T-helper 2 cell treated with Interferon-gamma antibody and Interleukin-4, amounts not matched to agents 5 μg/mL and 100 μg/mL, for 36 hours (primary cell): ENCODE measurements at regions not wholly inside any gene's neighbourhood (a gene's known extent, or its start where the extent isn't known, plus 50 kb on each side); places are given as distances from the start of the nearest gene placed in this dataset.
A peak's percentile ranks its signal among the peaks of the same experiment; 100 is the strongest.

Experiments used
- DNase-seq: peaks from one replicate; pipeline ENCODE4 v3.0.0; 2021; ENCODE audit warnings: low spot score
- H3K27ac Mint-ChIP-seq: one replicate; pipeline ENCODE4 v1.8.0; 2021; ENCODE audit warnings: mild to moderate bottlenecking, mixed read lengths
- H3K27me3 Mint-ChIP-seq: one replicate; pipeline ENCODE4 v1.8.0; 2021; ENCODE audit warnings: low read depth, mixed read lengths
- H3K36me3 Mint-ChIP-seq: one replicate; pipeline ENCODE4 v1.8.0; 2021; ENCODE audit warnings: low read depth, mixed read lengths
- H3K4me1 Mint-ChIP-seq: one replicate; pipeline ENCODE4 v1.8.0; 2021; ENCODE audit warnings: low read depth, mixed read lengths
- H3K4me3 Mint-ChIP-seq: one replicate; pipeline ENCODE4 v1.8.0; 2022; ENCODE audit warnings: mild to moderate bottlenecking, moderate library complexity, mixed read lengths
- H3K9me3 Mint-ChIP-seq: one replicate; pipeline ENCODE4 v1.8.0; 2021; ENCODE audit warnings: mixed read lengths

GRCh38 chr4:180436361-180436760 is 1806.8 kb upstream of the TENM3 start:
- Mint-ChIP-seq H3K27ac (no peak overlapping the region), H3K36me3 (no peaks in the 10 kb centered on the region), H3K27me3 (no peaks in the 10 kb centered on the region), H3K4me3 (no peak overlapping the region), H3K4me1 (no peaks in the 10 kb centered on the region), H3K9me3 (peaks cover 5% of the 10 kb centered on the region)
- DNase-seq = no peak

- Mint-ChIP-seq H3K27ac (no peak overlapping the region), H3K36me3 (no peaks in the 10 kb centered on the region), H3K4me1 (no peaks in the 10 kb centered on the region), H3K27me3 (no peaks in the 10 kb centered on the region), H3K9me3 (peaks cover 5% of the 10 kb centered on the region), H3K4me3 (no peak overlapping the region)
- DNase-seq = no peak
These were observed 1805.6 kb upstream of the TENM3 start for GRCh38 chr4:180437601-180438000.

- Mint-ChIP-seq H3K36me3 (no peaks in the 10 kb centered on the region), H3K4me1 (no peaks in the 10 kb centered on the region), H3K27me3 (no peaks in the 10 kb centered on the region), H3K4me3 (no peak overlapping the region), H3K9me3 (no peaks in the 10 kb centered on the region), H3K27ac (no peak overlapping the region)
- DNase-seq = no peak
These were observed 1794.9 kb upstream of the TENM3 start for GRCh38 chr4:180448306-180448705.

GRCh38 chr4:180449395-180449956 is 1793.7 kb upstream of the TENM3 start:
- Mint-ChIP-seq H3K27me3 (no peaks in the 10 kb centered on the region), H3K9me3 (no peaks in the 10 kb centered on the region), H3K36me3 (no peaks in the 10 kb centered on the region), H3K4me3 (no peak overlapping the region), H3K4me1 (no peaks in the 10 kb centered on the region), H3K27ac (no peak overlapping the region)
- DNase-seq = no peak

- no peak for DNase-seq
- H3K27ac Mint-ChIP-seq = no peak overlapping the region
- H3K36me3 Mint-ChIP-seq = no peaks in the 10 kb centered on the region
- no peaks in the 10 kb centered on the region for H3K9me3 Mint-ChIP-seq
- H3K4me1 Mint-ChIP-seq = no peaks in the 10 kb centered on the region
- H3K4me3 Mint-ChIP-seq = no peak overlapping the region
- no peaks in the 10 kb centered on the region for H3K27me3 Mint-ChIP-seq
These were observed 1788.0 kb upstream of the TENM3 start for GRCh38 chr4:180455226-180455625.

- H3K36me3 Mint-ChIP-seq = no peaks in the 10 kb centered on the region
- DNase-seq = no peak
- no peak overlapping the region for H3K27ac Mint-ChIP-seq
- H3K27me3 Mint-ChIP-seq = no peaks in the 10 kb centered on the region
- no peak overlapping the region for H3K4me3 Mint-ChIP-seq
- H3K4me1 Mint-ChIP-seq = no peaks in the 10 kb centered on the region
- no peaks in the 10 kb centered on the region for H3K9me3 Mint-ChIP-seq
These were observed 1786.3 kb upstream of the TENM3 start for GRCh38 chr4:180456928-180457327.

GRCh38 chr4:180462116-180462515 is 1781.1 kb upstream of the TENM3 start:
- peaks cover 4% of the 10 kb centered on the region for H3K9me3 Mint-ChIP-seq
- H3K36me3 Mint-ChIP-seq = no peaks in the 10 kb centered on the region
- no peak overlapping the region for H3K4me3 Mint-ChIP-seq
- DNase-seq = no peak
- H3K27me3 Mint-ChIP-seq = no peaks in the 10 kb centered on the region
- no peaks in the 10 kb centered on the region for H3K4me1 Mint-ChIP-seq
- no peak overlapping the region for H3K27ac Mint-ChIP-seq

GRCh38 chr4:180465364-180465763 is 1777.8 kb upstream of the TENM3 start:
- Mint-ChIP-seq H3K9me3 (peaks cover 5% of the 10 kb centered on the region), H3K4me3 (no peak overlapping the region), H3K27ac (no peak overlapping the region), H3K36me3 (no peaks in the 10 kb centered on the region), H3K27me3 (no peaks in the 10 kb centered on the region), H3K4me1 (no peaks in the 10 kb centered on the region)
- DNase-seq = no peak

- Mint-ChIP-seq H3K4me3 (no peak overlapping the region), H3K27me3 (no peaks in the 10 kb centered on the region), H3K4me1 (no peaks in the 10 kb centered on the region), H3K27ac (no peak overlapping the region), H3K9me3 (no peaks in the 10 kb centered on the region), H3K36me3 (no peaks in the 10 kb centered on the region)
- no peak for DNase-seq
These were observed 1760.2 kb upstream of the TENM3 start for GRCh38 chr4:180483036-180483435.

GRCh38 chr4:180485407-180485806 is 1757.8 kb upstream of the TENM3 start:
- H3K36me3 Mint-ChIP-seq = no peaks in the 10 kb centered on the region
- no peak overlapping the region for H3K27ac Mint-ChIP-seq
- no peak for DNase-seq
- no peak overlapping the region for H3K4me3 Mint-ChIP-seq
- H3K4me1 Mint-ChIP-seq = no peaks in the 10 kb centered on the region
- no peaks in the 10 kb centered on the region for H3K27me3 Mint-ChIP-seq
- no peaks in the 10 kb centered on the region for H3K9me3 Mint-ChIP-seq

- Mint-ChIP-seq H3K9me3 (no peaks in the 10 kb centered on the region), H3K27ac (peak overlapping the region; percentile 6), H3K36me3 (no peaks in the 10 kb centered on the region), H3K27me3 (no peaks in the 10 kb centered on the region), H3K4me3 (no peak overlapping the region), H3K4me1 (no peaks in the 10 kb centered on the region)
- no peak for DNase-seq
These were observed 1756.9 kb upstream of the TENM3 start for GRCh38 chr4:180486342-180486741.

- Mint-ChIP-seq H3K27ac (no peak overlapping the region), H3K36me3 (no peaks in the 10 kb centered on the region), H3K4me1 (no peaks in the 10 kb centered on the region), H3K9me3 (peaks cover 9% of the 10 kb centered on the region), H3K4me3 (no peak overlapping the region), H3K27me3 (no peaks in the 10 kb centered on the region)
- DNase-seq = no peak
These were observed 1753.4 kb upstream of the TENM3 start for GRCh38 chr4:180489787-180490186.

- DNase-seq = no peak
- no peak overlapping the region for H3K4me3 Mint-ChIP-seq
- H3K27me3 Mint-ChIP-seq = no peaks in the 10 kb centered on the region
- no peaks in the 10 kb centered on the region for H3K36me3 Mint-ChIP-seq
- H3K27ac Mint-ChIP-seq = no peak overlapping the region
- H3K4me1 Mint-ChIP-seq = no peaks in the 10 kb centered on the region
- H3K9me3 Mint-ChIP-seq = peaks cover 9% of the 10 kb centered on the region
These were observed 1752.0 kb upstream of the TENM3 start for GRCh38 chr4:180491210-180491609.

GRCh38 chr4:180493299-180493698 is 1749.9 kb upstream of the TENM3 start:
- peaks cover 9% of the 10 kb centered on the region for H3K9me3 Mint-ChIP-seq
- no peaks in the 10 kb centered on the region for H3K36me3 Mint-ChIP-seq
- no peak for DNase-seq
- no peak overlapping the region for H3K27ac Mint-ChIP-seq
- H3K4me3 Mint-ChIP-seq = no peak overlapping the region
- no peaks in the 10 kb centered on the region for H3K4me1 Mint-ChIP-seq
- no peaks in the 10 kb centered on the region for H3K27me3 Mint-ChIP-seq

GRCh38 chr4:180500154-180500553 is 1743.0 kb upstream of the TENM3 start:
- Mint-ChIP-seq H3K4me1 (no peaks in the 10 kb centered on the region), H3K27me3 (no peaks in the 10 kb centered on the region), H3K36me3 (no peaks in the 10 kb centered on the region), H3K27ac (no peak overlapping the region), H3K4me3 (no peak overlapping the region), H3K9me3 (no peaks in the 10 kb centered on the region)
- DNase-seq = no peak
